Breast epithelium (tissue), 3 donors: ENCODE measurements at regions not wholly inside any gene's neighbourhood (a gene's known extent, or its start where the extent isn't known, plus 50 kb on each side); places are given as distances from the start of the nearest gene placed in this dataset.

Experiments
- POLR2A ChIP-seq: fragments of 450-650 bp; IDR thresholded peaks from one replicate; pipeline ENCODE4 v1.6.1; 2016; ENCODE audit warnings: antibody characterized with exemption, mild to moderate bottlenecking, moderate library complexity
- TF ChIP-seq, protein P1 (sequence below), 3 donors: fragments of 450-650 bp; IDR thresholded peaks; one replicate each; pipeline ENCODE4 v1.5.1; 2016 to 2017; ENCODE audit warnings: antibody characterized with exemption in 3 of 3, mild to moderate bottlenecking in 3 of 3, moderate library complexity in 3 of 3

DNA sequence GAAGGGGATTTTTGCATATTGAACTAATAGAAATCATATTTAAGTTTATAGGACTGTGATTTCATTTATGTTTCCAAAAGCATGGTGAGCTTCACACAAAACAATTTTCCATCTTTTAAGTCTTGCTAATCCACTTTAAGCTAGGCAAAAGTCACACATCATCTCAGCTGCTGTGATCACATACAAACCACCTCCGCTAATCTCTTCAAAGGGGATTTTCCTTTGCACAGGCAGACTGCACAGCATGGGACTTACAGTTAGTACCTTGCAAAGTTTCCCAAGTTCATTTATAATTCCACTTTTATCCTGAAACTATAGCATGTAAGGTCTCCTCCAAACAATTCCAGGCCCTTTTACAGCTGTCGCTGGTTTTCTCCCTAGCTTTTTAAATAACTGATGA lies 225.1 kb upstream of the CNTN3 start:
- TF ChIP-seq, protein P1, sequence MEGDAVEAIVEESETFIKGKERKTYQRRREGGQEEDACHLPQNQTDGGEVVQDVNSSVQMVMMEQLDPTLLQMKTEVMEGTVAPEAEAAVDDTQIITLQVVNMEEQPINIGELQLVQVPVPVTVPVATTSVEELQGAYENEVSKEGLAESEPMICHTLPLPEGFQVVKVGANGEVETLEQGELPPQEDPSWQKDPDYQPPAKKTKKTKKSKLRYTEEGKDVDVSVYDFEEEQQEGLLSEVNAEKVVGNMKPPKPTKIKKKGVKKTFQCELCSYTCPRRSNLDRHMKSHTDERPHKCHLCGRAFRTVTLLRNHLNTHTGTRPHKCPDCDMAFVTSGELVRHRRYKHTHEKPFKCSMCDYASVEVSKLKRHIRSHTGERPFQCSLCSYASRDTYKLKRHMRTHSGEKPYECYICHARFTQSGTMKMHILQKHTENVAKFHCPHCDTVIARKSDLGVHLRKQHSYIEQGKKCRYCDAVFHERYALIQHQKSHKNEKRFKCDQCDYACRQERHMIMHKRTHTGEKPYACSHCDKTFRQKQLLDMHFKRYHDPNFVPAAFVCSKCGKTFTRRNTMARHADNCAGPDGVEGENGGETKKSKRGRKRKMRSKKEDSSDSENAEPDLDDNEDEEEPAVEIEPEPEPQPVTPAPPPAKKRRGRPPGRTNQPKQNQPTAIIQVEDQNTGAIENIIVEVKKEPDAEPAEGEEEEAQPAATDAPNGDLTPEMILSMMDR (IDR thresholded peaks at IDR 0.05) = no peak
- TF ChIP-seq POLR2A = no peak
